M059J (cell line): ENCODE measurements at regions not wholly inside any gene's neighbourhood (a gene's known extent, or its start where the extent isn't known, plus 50 kb on each side); places are given as distances from the start of the nearest gene placed in this dataset.
"Not testable (repeated sequence)": the region's sequence is repeated elsewhere in the genome, so short reads cannot be mapped to it uniquely, and the experiment has no call there.

Source experiments
- DNase-seq: peaks from one replicate; pipeline ENCODE4 v3.0.0-alpha.2; 2012; ENCODE audit warnings: low read depth

DNA sequence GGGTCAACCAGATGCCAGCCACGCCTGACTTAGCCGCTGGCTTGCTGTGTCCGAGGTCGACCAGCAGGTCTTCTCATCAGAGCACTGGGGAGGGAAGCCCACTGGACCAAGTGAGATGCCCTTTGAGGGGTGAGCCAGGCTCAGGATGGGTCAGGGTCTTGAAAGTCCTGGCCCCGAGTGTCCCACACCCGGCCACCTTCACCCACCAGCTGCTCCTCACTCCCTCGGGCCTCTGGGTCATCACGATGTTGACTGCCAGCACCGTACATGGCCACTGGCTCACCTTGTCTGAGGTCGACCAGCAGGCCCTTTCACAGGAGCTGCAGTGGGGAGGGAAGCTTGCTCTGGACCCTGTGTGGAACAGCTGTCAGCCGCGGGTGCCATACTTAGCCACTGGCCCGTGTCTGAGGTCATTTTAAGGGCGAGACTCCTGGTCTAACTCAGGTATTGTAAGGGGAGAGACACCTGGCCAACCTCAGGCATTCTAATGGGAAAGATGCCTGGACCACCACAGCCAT is 1361.3 kb downstream of the UQCRFS1 start:
- no peak for DNase-seq

DNA sequence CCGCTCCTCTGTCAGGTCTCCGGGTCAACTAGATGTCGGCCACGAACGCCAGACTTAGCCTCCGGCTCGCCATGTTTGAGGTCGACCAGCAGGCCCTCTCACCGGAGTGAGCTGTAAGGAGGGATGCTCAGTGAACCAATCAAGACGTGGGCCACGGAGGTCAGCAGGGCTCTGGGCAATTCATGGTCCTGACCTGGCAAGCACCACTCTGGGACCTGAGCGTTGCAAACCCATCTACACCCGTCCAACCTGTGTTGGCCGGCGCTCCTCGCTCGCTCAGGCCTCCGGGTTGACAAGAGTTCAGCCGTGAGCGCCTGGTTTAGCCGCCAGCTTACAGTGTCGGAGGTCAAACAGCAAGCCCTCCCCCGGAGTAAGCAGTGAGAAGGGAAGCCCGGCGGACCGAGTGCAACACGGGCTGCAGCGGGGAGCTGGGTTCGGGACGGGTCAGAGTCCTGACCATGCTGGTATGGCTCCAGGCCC is 1361.9 kb downstream of the UQCRFS1 start:
- no peak for DNase-seq

DNA sequence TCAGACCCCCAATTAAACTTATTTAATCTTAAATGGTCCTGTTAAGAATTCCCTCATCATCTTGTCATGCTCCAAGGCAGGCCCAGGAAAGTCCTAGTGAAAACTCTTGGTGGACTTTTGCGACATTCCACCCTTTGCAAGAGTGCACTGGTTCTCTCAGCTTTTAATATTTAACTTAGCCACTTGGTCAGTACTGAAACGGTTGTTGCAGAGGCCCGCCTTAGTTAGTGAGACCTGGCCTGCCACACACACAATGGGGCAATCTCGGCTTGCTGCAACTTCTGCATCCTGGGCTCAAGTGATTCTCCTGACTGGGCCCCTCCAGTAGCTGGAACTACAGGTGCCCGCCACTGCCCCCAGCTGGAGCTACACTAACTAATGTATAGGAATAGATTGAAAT is 1366.0 kb downstream of the UQCRFS1 start:
- no peak for DNase-seq

DNA sequence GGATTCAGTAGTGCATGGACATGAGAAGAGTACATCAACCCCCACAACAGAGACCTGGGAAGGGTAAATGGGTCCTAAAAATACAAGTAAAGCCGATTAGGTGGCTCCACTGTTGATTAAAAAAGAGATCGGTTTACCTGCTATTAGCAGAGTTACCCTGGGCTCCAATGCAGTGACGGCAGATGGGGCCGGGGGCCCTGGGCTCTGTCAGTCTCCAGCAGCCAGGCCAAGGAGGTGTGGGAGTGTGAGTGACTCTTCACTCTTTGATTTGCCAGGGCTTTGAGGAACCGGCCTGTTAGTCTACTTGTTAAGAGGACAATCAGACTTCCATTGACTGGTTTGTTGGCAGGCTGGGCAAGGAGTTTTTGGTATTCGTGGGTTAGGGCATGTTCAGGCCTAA is 1368.7 kb downstream of the UQCRFS1 start:
- no peak for DNase-seq

GRCh38 chr19:27843861-27844260 is 1369.1 kb downstream of the UQCRFS1 start:
- DNase-seq: no peak

DNA sequence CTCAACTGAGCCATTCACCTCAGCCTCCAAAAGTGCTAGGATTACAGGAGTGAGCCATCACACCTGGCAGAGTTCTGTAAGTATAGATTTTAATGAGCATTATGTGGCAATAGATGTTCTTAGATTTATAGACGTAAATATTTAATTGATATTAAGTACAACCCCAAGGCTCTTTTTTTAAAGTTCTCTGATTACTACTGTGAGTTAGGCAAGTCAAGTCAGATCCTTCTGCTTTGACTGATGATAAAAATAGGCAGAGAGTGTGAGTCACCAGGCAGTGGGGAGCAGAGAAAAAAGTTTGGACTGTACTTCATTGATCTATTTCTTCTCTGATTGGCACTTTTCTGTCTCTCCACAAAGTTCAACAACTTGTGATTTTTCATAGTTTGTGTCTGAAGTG is 1379.9 kb downstream of the UQCRFS1 start:
- no peak for DNase-seq

DNA sequence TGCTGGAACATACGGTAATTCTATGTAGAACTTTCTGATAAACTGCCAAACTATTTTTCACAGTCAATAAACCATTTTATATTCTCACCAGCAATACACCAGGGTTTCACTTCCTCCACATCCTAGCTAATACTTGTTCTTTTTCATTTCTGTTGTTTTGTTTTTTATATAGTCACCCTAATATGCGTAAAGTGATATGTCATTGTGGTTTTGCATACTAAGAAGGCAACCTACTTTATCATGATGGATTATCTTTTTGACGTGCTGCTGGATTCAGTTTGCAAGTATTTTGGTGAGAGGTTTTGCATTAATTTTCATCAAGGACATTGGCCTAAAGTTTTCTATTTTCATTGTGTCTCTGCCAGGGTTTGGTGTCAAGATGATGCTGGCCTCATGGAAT is 1384.1 kb downstream of the UQCRFS1 start:
- no peak for DNase-seq

DNA sequence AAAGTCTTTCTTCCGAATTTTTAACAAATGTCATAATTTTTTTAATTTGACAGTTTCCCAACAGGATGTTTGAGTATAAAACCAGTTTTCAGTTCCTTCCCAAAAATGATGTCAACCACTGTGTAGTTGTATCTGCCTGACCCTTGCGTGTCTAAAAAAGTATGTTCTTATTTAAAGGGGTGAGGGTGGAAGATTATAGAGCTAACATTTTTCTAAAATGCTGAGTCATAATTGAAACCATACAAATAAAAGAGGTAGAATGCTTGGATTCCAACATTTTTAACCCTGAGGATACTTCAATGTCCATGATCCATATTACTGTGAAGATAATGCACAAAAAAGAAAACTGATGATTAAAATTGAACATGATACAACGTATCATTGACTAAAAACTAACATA is 1388.8 kb downstream of the UQCRFS1 start:
- DNase-seq: no peak

DNA sequence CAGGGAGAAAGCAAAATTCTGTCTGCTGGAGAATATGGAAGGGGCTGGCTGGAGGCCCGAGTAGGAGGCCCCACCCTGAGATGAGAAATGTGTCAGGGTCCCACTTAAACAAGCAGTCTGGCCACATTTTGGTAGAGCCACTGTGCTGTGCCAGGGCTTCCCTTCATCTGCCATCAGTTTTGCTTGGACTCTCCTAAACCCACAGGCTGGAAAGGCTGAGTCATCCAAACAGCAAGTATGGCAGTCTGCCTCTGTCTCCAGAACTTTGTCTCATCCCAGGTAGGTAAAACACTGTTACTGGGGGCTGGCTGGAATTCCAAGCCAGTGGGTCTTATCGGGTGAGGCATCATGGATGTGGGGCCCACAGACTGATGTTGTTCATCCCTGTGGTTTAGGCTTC is 1390.6 kb downstream of the UQCRFS1 start:
- peak; percentile 42 for DNase-seq

GRCh38 chr19:27821418-27822018 is 1391.4 kb downstream of the UQCRFS1 start:
- no peak for DNase-seq

GRCh38 chr19:27815985-27816384 is 1397.0 kb downstream of the UQCRFS1 start:
- no peak for DNase-seq

GRCh38 chr19:27814834-27815233 is 1398.1 kb downstream of the UQCRFS1 start:
- DNase-seq: not testable (repeated sequence)

DNA sequence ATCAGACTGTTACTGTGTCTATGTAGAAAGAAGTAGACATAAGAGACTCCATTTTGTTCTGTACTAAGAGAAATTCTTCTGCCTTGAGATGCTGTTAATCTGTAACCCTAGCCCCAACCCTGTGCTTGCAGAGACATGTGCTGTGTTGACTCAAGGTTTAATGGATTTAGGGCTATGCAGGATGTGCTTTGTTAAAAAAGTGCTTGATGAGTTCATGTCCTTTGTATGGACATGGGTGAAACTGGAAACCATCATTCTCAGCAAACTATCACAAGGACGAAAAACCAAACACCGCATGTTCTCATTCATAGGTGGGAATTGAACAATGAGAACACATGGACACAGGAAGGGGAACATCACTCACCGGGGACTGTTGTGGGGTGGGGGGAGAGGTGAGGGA is 1398.7 kb downstream of the UQCRFS1 start:
- not testable (repeated sequence) for DNase-seq

DNA sequence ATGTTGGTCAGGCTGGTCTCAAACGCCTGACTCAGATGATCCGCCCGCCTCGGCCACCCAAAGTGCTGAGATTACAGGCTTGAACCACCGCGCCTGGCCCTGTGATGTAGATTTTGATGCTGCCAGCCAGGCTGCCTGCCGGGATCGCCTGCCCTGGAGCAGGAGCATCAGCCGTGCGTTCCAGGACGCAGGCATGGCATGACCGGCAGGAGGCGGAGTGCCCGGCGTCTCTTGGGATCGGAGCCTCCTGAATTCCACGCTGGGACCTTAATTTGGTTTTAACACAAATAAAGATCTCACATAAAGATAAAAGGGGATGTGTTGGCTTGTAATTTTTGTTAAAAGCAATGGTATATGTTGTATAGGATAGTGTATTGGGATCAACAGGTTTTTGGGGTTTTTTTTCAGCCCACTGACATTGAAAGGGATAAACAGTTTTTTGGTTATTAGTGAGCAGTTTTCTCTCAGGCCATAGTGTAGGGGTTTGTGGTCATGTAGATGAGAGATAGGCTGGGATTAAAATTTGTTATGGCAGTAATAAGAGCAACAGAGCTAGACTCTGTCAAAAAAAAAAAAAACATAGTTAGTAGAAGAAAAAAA is 1406.4 kb downstream of the UQCRFS1 start:
- DNase-seq: no peak

DNA sequence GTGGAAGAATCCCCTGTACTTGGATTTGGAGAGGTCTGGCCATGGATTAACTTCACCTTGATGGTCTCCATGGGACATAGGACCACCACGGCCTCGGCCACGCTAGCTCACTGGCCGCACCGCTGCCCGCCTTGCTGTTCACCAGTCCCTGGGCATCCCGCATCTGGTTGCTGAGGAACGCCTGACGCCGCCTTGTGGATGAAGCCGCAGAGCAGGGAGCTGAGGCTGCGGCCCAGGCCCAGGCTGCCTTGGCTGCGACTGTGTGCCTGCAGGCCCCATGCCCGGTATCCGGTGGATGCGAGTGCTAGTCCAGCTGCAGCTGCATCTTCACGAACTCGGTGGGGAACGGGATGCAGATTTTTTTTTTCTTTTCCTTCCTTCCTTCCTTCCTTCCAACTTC is 1407.1 kb downstream of the UQCRFS1 start:
- no peak for DNase-seq

GRCh38 chr19:27802293-27802692 is 1410.7 kb downstream of the UQCRFS1 start:
- not testable (repeated sequence) for DNase-seq

DNA sequence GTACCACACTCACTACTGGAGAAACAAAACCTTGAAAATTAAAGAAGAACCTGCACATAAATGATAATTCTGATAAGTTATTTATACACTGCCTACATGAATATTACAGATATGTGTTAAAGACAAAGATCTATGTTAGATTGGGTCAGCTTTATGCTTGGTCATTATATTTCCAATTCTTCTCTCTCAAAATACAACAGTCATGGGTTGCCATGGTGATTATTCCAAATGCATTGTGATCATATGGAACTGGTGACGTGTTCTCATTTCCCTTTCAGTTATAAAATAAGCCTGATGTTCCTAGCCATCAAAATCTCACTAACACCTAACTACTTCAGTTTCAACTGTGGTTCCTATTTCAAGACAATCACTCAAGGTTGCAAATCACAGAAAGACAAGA is 1416.4 kb downstream of the UQCRFS1 start:
- no peak for DNase-seq

- DNase-seq: no peak
Measured at GRCh38 chr19:27796073-27796472, 1416.9 kb downstream of the UQCRFS1 start.

DNA sequence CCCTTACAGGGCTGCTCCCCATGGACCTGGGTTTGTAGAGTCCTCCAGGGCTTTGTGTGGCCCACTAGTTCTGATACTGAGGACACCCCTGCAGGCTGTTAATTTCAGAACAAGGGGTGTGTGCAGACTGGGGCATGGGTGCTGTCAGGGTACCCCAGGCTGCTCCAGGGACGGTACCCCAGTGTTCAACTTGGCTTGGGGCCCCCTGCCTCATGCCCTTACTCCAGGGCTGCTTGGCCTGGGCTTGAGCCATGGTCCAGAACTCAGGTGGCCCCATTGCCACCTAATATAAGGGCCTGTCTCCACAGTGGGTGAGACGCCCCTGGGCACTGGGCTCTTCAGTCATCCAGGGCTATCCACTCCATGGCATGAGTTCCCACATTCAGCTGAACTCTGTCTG is 1417.6 kb downstream of the UQCRFS1 start:
- DNase-seq: no peak

- peak; percentile 51 for DNase-seq
Measured at GRCh38 chr19:27794494-27795042, 1418.4 kb downstream of the UQCRFS1 start.

- peak; percentile 95 for DNase-seq
Measured at GRCh38 chr19:27793644-27794493, 1419.1 kb downstream of the UQCRFS1 start.

- DNase-seq: peak; percentile 91
Measured at GRCh38 chr19:27793128-27793643, 1419.8 kb downstream of the UQCRFS1 start.
